Right cardiac atrium (tissue), 5 donors: ENCODE measurements at regions not wholly inside any gene's neighbourhood (a gene's known extent, or its start where the extent isn't known, plus 50 kb on each side); places are given as distances from the start of the nearest gene placed in this dataset.

Experiments
- ATAC-seq, 2 donors: fragments of 200-7000 bp; cut with Tn5 transposase; one replicate each; pipeline versions ENCODE4 v1.8.0 to v1.9.1; 2020; ENCODE audit warnings: moderate library complexity in 2 of 2, mild to moderate bottlenecking in 1 of 2
- DNase-seq, 3 donors: peaks; one replicate each; pipeline ENCODE4 v3.0.0-alpha.2; 2020
- H3K27ac ChIP-seq: one replicate; pipeline ENCODE4 v1.5.1; 2013; ENCODE audit warnings: mild to moderate bottlenecking, low read length, control low read depth, moderate library complexity
- H3K27me3 ChIP-seq: one replicate; pipeline ENCODE4 v1.6.1; 2013; ENCODE audit not compliant: control insufficient read depth, insufficient read depth
- H3K4me1 ChIP-seq: one replicate; pipeline ENCODE4 v1.6.1; 2013; ENCODE audit warnings: low read length; ENCODE audit not compliant: control insufficient read depth, insufficient read depth
- H3K4me3 ChIP-seq: one replicate; pipeline ENCODE4 v1.5.1; 2013; ENCODE audit warnings: low read length, control low read depth
- H3K9me3 ChIP-seq: one replicate; pipeline ENCODE4 v1.6.1; 2013; ENCODE audit warnings: low read length; ENCODE audit not compliant: control insufficient read depth
- WGBS: extraction: QIAGEN DNeasy Blood & Tissue Kit; methylation state at CpG from one replicate; pipeline ENCODE4 v1.1.7; 2013; 5-methylcytosine and 5-hydroxymethylcytosine counted together
- intact Hi-C, 4 donors: fragments of 100-400 bp; cut with DNase I; formaldehyde crosslinking; loops; one replicate each; pipeline versions ENCODE4 v1.11.0 to v1.14.0; 2022 to 2023
- donor health status: healthy with polysubstance abuse.
- donor health status: DM: no; HTN: yes; CAD: no.
- donor health status: DM: no; HTN: no; CAD: no.
- donor health status: DM: no; HTN: yes; CAD: no; lungs with severe emphysema.
- donor health status: DM: yes; HTN: yes; CAD: no.

GRCh38 chr10:106327747-106328146, 836.8 kb downstream of the SORCS1 start:
- WGBS = 74% methylated on average over 3 of the region's 3 CpGs
- Histone ChIP-seq H3K4me3 (no peak overlapping the region), H3K27ac (no peak overlapping the region), H3K27me3 (no peaks in the 10 kb centered on the region), H3K4me1 (no peaks in the 10 kb centered on the region), H3K9me3 (peaks cover 5% of the 10 kb centered on the region)
- DNase-seq = no peak
- no peak for ATAC-seq
- intact Hi-C loops = no loop called here

GRCh38 chr10:106320876-106321275, 843.6 kb downstream of the SORCS1 start:
- no peak overlapping the region for H3K27ac ChIP-seq
- no peak overlapping the region for H3K4me3 ChIP-seq
- H3K4me1 ChIP-seq = no peaks in the 10 kb centered on the region
- ATAC-seq (no peak), DNase-seq (no peak)
- H3K9me3 ChIP-seq = no peaks in the 10 kb centered on the region
- no peaks in the 10 kb centered on the region for H3K27me3 ChIP-seq
- intact Hi-C loops = no loop called here
- WGBS = 86% methylated on average over 3 of the region's 3 CpGs

GRCh38 chr10:106320078-106320477, 844.4 kb downstream of the SORCS1 start:
- WGBS = 91% methylated on average over 5 of the region's 5 CpGs
- Histone ChIP-seq H3K4me3 (no peak overlapping the region), H3K4me1 (no peaks in the 10 kb centered on the region), H3K27me3 (no peaks in the 10 kb centered on the region), H3K27ac (no peak overlapping the region), H3K9me3 (no peaks in the 10 kb centered on the region)
- intact Hi-C loops = no loop called here
- ATAC-seq (no peak), DNase-seq (peak in 2 of 3 donors; percentile 35 to 37)

GRCh38 chr10:106317554-106317953, 847.0 kb downstream of the SORCS1 start:
- WGBS = 77% methylated on average over 2 of the region's 2 CpGs
- intact Hi-C loops = no loop called here
- no peak for ATAC-seq

GRCh38 chr10:106313041-106313440, 851.5 kb downstream of the SORCS1 start:
- H3K27me3 ChIP-seq = no peaks in the 10 kb centered on the region
- H3K4me1 ChIP-seq = no peaks in the 10 kb centered on the region
- ATAC-seq (no peak), DNase-seq (no peak)
- WGBS = 83% methylated on average over 1 of the region's 1 CpG
- H3K4me3 ChIP-seq = no peak overlapping the region
- no peaks in the 10 kb centered on the region for H3K9me3 ChIP-seq
- H3K27ac ChIP-seq = no peak overlapping the region
- intact Hi-C loops = no loop called here

More at GRCh38 chr10:106317554-106317953, 847.0 kb downstream of the SORCS1 start:
- Histone ChIP-seq H3K27ac (no peak overlapping the region), H3K4me3 (no peak overlapping the region), H3K9me3 (no peaks in the 10 kb centered on the region), H3K4me1 (no peaks in the 10 kb centered on the region), H3K27me3 (no peaks in the 10 kb centered on the region)
- DNase-seq = no peak

- Histone ChIP-seq H3K27ac (no peak overlapping the region), H3K4me3 (no peak overlapping the region), H3K9me3 (no peaks in the 10 kb centered on the region), H3K27me3 (no peaks in the 10 kb centered on the region), H3K4me1 (no peaks in the 10 kb centered on the region)
- WGBS = 66% methylated on average over 1 of the region's 1 CpG
- no peak for DNase-seq
- intact Hi-C loops = no loop called here
- no peak for ATAC-seq
Observed at GRCh38 chr10:106312087-106312486, 852.4 kb downstream of the SORCS1 start.

GRCh38 chr10:106311590-106311989, 852.9 kb downstream of the SORCS1 start:
- no peak for DNase-seq
- H3K27me3 ChIP-seq = no peaks in the 10 kb centered on the region
- no peaks in the 10 kb centered on the region for H3K4me1 ChIP-seq
- no peak overlapping the region for H3K27ac ChIP-seq
- ATAC-seq = no peak
- H3K4me3 ChIP-seq = no peak overlapping the region
- intact Hi-C loops = no loop called here
- 59% methylated on average over 4 of the region's 4 CpGs for WGBS
- H3K9me3 ChIP-seq = no peaks in the 10 kb centered on the region

- Histone ChIP-seq H3K27me3 (no peaks in the 10 kb centered on the region), H3K9me3 (no peaks in the 10 kb centered on the region), H3K27ac (no peak overlapping the region), H3K4me1 (no peaks in the 10 kb centered on the region), H3K4me3 (no peak overlapping the region)
- DNase-seq (no peak), ATAC-seq (no peak)
- intact Hi-C loops = no loop called here
- 58% methylated on average over 2 of the region's 2 CpGs for WGBS
Observed at GRCh38 chr10:106310596-106310995, 853.9 kb downstream of the SORCS1 start.

- DNase-seq (no peak), ATAC-seq (no peak)
- Histone ChIP-seq H3K9me3 (no peaks in the 10 kb centered on the region), H3K27ac (no peak overlapping the region), H3K27me3 (no peaks in the 10 kb centered on the region), H3K4me3 (no peak overlapping the region), H3K4me1 (no peaks in the 10 kb centered on the region)
- WGBS = 87% methylated on average over 2 of the region's 2 CpGs
- intact Hi-C loops = no loop called here
Observed at GRCh38 chr10:106309376-106309775, 855.1 kb downstream of the SORCS1 start.

- Histone ChIP-seq H3K27ac (no peak overlapping the region), H3K9me3 (no peaks in the 10 kb centered on the region), H3K4me3 (no peak overlapping the region), H3K27me3 (no peaks in the 10 kb centered on the region), H3K4me1 (no peaks in the 10 kb centered on the region)
- intact Hi-C loops = no loop called here
- 71% methylated on average over 2 of the region's 2 CpGs for WGBS
- DNase-seq = no peak
- no peak for ATAC-seq
Observed at GRCh38 chr10:106308284-106308683, 856.2 kb downstream of the SORCS1 start.

GRCh38 chr10:106304056-106304455, 860.5 kb downstream of the SORCS1 start:
- no peaks in the 10 kb centered on the region for H3K4me1 ChIP-seq
- H3K4me3 ChIP-seq = no peak overlapping the region
- no peaks in the 10 kb centered on the region for H3K9me3 ChIP-seq
- ATAC-seq = no peak
- DNase-seq = no peak
- intact Hi-C loops = no loop called here
- H3K27me3 ChIP-seq = no peaks in the 10 kb centered on the region
- no peak overlapping the region for H3K27ac ChIP-seq
- 51% methylated on average over 1 of the region's 1 CpG for WGBS

GRCh38 chr10:106302961-106303360, 861.5 kb downstream of the SORCS1 start:
- WGBS = 66% methylated on average over 4 of the region's 4 CpGs
- Histone ChIP-seq H3K27me3 (no peaks in the 10 kb centered on the region), H3K4me1 (no peaks in the 10 kb centered on the region), H3K27ac (no peak overlapping the region), H3K9me3 (no peaks in the 10 kb centered on the region), H3K4me3 (no peak overlapping the region)
- intact Hi-C loops = no loop called here
- DNase-seq (no peak), ATAC-seq (no peak)
